ENCODE measurements at regions not wholly inside any gene's neighbourhood (a gene's known extent, or its start where the extent isn't known, plus 50 kb on each side); places are given as distances from the start of the nearest gene placed in this dataset.

DNA sequence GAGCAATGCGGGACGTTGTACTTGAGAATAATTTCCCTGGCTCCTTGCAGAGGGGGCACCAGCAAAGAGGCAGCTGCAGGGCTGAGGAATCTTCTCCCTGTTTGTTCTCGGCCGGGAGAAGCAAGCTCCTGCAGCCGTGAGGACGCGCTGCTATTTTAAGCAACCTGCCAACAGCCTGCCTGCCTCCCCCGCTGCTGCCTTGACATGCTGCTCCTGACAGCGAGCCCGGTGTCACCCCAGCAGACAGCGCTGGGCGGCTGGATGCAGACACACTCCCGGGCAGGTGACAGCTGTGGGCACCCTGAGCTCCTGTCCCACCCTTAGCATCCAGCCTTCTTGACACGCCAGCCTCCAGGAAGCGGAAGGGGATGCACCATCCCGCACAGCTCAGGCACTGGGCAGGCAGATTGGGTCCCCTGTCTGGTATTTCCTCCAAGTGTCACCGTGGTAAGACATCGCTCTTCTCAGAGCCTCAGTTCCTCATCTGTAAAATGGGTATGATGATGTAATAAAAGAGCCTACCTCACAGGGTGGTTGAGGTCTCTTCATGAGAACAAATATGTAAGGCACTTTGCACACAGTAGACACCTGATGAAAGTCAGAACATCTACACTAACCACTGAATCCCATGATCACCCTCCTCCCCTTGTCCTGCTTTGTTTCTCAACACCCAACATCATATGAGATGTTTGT lies 530.6 kb downstream of the MN1 start:
- TF ChIP-seq EZH2 (optimal IDR thresholded peaks at IDR 0.05; ENCODE audit: low read depth, low read length) (no peak), EZH2phosphoT487 (IDR thresholded peaks at IDR 0.05; ENCODE audit: low read length) (no peak)

Measured in MM.1S (cell line).